Activated gamma-delta T cell treated with anti-CD3 and anti-CD28 coated beads, Interleukin-2, amount 50 U/mL, for 16 hours (primary cell): ENCODE measurements at regions not wholly inside any gene's neighbourhood (a gene's known extent, or its start where the extent isn't known, plus 50 kb on each side); places are given as distances from the start of the nearest gene placed in this dataset.
"Not testable (repeated sequence)": the region's sequence is repeated elsewhere in the genome, so short reads cannot be mapped to it uniquely, and the experiment has no call there.

Experiments
- DNase-seq: peaks from one replicate; pipeline ENCODE4 v3.0.0-alpha.2; 2020; ENCODE audit warnings: low read depth

GRCh38 chr12:46571608-46572007 is 199.0 kb upstream of the SLC38A2 start:
- DNase-seq, result no peak

GRCh38 chr12:46569826-46570439 is 197.4 kb upstream of the SLC38A2 start:
- DNase-seq, result no peak

GRCh38 chr12:46567667-46568066 is 195.1 kb upstream of the SLC38A2 start:
- no peak for DNase-seq

- no peak for DNase-seq
Measured at GRCh38 chr12:46562625-46563225, 190.2 kb upstream of the SLC38A2 start.

- not testable (repeated sequence) for DNase-seq
Measured at GRCh38 chr12:46561769-46562624, 189.4 kb upstream of the SLC38A2 start.

GRCh38 chr12:46560874-46561273 is 188.3 kb upstream of the SLC38A2 start:
- DNase-seq, result no peak

- no peak for DNase-seq
Measured at GRCh38 chr12:46560089-46560488, 187.5 kb upstream of the SLC38A2 start.

GRCh38 chr12:46559311-46559710 is 186.7 kb upstream of the SLC38A2 start:
- DNase-seq, result no peak

GRCh38 chr12:46558677-46559076 is 186.1 kb upstream of the SLC38A2 start:
- DNase-seq, result no peak

- no peak for DNase-seq
Measured at GRCh38 chr12:46557539-46558373, 185.2 kb upstream of the SLC38A2 start.

GRCh38 chr12:46556819-46557524 is 184.4 kb upstream of the SLC38A2 start:
- DNase-seq, result no peak

- no peak for DNase-seq
Measured at GRCh38 chr12:46556105-46556559, 183.6 kb upstream of the SLC38A2 start.

- DNase-seq, result no peak
Measured at GRCh38 chr12:46555406-46555852, 182.9 kb upstream of the SLC38A2 start.

GRCh38 chr12:46554460-46554859 is 181.9 kb upstream of the SLC38A2 start:
- DNase-seq, result no peak

- no peak for DNase-seq
Measured at GRCh38 chr12:46553911-46554310, 181.3 kb upstream of the SLC38A2 start.

- DNase-seq, result no peak
Measured at GRCh38 chr12:46553266-46553665, 180.7 kb upstream of the SLC38A2 start.

- no peak for DNase-seq
Measured at GRCh38 chr12:46550266-46550879, 177.8 kb upstream of the SLC38A2 start.

- no peak for DNase-seq
Measured at GRCh38 chr12:46549527-46550265, 177.1 kb upstream of the SLC38A2 start.

GRCh38 chr12:46548605-46549071 is 176.1 kb upstream of the SLC38A2 start:
- no peak for DNase-seq
